22Rv1 (cell line): ENCODE measurements at regions not wholly inside any gene's neighbourhood (a gene's known extent, or its start where the extent isn't known, plus 50 kb on each side); places are given as distances from the start of the nearest gene placed in this dataset.
"Not testable (repeated sequence)": the region's sequence is repeated elsewhere in the genome, so short reads cannot be mapped to it uniquely, and the experiment has no call there.

Experiments used
- H3K27ac ChIP-seq: fragments of 450-650 bp; 2 replicates; pipeline ENCODE4 v1.5.1; 2017

DNA sequence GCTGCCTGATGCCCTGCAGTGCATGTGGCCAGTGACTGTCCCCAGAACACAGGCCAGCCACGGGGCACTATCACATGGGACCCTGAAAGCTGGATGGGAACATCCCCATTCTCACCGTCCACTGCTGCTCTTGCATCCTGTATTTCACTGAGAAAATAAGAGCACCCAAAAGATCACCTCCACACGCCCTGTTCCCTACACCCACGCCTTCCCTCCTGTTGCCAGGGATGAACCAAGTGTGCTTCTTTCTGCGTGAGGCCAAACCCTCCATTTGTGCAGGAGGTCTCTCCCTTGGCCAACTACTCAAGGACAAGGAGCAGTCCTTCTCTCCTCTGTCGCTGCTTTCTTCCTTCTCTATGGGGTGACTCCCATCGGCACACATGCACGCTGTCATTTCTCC lies 118.3 kb downstream of the LRRC37A3 start:
- not testable (repeated sequence) for H3K27ac ChIP-seq

DNA sequence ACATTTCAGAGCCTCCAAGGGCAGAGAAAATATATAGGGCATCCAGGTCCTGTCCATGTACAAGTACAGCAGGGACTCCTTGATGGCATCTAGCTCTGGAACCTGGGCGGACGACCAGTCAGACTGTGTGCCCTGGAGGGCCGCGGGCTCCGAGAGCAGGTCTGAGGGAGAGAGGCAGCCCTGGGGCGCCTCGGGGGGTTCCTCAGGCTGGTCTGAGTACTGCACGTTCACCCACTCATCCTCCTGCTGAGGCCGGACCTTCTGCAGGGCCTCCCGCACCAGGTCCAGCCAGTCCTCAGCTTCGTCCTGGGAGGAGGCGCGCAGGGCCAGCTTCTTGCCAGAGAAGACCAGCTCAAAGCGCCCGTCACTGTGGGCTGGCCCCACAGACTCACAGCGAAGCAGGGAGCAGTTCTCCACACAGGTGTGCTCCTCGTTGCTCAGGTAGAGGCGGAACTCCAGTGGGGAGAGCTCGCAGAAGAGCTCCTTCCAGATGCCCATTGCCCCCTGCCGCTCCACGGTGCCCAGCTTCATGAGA lies 118.8 kb downstream of the LRRC37A3 start:
- H3K27ac ChIP-seq, result not testable (repeated sequence)

DNA sequence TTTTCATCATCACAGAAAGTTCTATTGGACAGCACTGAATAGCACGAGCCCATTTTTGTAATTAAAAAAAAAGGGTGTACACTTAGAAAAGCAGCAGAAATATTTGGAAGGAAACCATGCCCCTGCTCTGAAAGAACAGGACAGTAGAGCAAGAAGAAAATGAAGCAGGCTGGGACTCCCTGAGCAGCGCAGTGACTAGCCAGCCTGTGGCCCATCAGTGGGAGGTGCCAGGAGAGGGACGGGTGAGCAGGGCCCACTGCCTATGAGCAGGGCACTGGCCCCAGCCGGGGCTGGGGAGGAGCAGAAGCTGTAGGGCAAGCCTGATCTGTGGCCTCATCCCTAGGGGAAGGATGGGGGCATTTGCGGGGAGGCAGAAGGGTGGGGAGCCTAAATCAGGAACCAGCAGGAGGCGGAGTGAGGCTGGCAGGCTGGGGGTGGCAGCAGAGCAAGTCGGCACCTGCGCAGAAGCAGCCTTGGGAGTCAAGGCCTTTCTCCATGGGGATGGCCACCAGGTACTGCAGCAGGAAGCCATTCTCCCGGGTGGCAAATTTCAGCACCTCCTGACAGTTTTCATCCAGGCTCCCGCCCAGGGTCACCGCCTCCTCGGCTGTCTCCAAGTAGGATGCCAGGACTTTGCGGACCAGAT lies 119.6 kb downstream of the LRRC37A3 start:
- H3K27ac ChIP-seq, result not testable (repeated sequence)

DNA sequence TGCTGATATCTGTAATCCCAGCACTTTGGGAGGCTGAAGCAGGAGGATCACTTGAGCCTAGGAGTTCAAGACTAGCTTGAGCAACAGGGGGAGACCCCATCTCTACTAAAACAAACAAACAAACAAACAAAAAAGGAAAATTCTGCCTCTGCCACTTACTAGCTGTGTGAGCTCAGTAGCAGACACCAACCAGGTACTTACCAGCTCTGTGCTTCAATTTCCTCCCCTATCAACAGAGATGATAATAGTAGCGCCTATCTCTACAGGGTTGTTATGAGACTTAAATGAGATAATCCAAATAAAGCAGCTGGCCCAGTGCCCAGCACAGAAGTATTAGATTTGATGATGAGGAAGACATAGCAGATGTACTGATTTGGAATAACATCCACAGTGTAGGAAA lies 120.3 kb downstream of the LRRC37A3 start:
- H3K27ac ChIP-seq, result not testable (repeated sequence)

DNA sequence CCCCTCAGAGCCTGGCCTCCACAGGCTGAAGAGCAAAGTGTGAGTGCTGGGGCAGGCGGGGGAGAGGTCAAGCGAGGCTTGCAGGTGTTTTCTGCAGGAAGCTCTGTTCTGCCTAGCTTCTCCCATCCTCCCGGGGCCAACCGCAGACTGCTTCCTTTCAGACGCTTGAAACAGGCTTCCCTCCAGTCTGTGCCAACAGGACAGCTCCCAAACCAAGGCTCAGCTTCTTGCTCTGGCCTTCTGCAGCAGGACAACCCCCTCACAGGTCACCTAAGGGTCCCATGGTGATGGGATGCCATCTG lies 120.8 kb downstream of the LRRC37A3 start:
- H3K27ac ChIP-seq, result not testable (repeated sequence)

DNA sequence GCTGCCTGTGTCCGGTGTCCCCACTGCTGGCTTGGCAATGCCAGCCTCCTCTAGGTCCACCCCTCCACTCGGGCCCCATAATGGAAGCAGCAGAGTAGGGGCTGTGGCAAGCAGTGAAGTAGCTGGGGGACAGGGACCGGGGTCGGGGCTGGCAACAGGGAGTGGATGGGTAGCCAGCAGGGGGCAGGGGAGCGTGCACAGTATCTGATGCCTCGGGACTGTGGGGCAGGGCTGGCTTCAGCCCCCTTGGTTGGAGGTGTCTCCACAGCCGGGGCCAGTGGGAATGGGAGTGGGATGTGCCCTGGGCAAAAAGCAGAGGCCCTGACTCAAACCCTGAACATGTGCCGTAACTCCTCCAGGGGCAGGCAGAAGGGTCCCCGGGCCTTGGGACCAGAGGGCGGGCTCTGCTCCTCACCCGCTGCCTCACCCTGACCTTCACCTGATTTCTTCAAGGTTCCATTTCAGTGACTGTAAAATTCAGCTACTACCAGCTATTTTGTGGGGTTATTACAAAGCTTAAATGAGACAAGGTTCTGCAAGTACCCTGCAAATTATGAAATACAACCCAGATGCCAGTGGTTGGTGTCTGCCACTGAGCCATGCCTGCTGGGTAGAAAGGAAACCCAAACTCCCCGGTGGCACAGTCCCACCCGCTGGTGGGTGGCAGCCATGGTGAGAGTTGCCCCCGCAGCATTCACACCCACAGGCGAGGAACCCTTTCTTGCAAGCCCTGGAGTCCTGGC lies 121.4 kb downstream of the LRRC37A3 start:
- not testable (repeated sequence) for H3K27ac ChIP-seq

DNA sequence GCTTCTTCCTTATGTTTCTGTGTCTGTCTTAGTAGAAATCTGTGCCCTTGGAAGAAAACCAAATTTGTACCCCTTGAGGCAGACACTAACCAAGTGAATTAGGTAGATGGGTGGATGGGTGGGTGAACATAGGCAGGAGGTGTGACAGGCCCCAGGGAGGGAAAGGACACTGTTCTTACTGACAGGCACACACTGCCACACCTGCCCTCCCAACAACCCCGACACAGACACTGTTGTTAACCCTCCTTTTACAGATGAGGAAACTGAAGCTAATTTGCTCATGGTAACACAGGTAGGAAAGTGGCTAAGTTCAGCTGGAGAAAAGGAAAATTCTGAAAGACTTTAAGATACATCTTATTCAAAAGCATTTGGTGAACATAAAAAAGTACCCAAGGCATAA lies 123.9 kb downstream of the LRRC37A3 start:
- not testable (repeated sequence) for H3K27ac ChIP-seq

DNA sequence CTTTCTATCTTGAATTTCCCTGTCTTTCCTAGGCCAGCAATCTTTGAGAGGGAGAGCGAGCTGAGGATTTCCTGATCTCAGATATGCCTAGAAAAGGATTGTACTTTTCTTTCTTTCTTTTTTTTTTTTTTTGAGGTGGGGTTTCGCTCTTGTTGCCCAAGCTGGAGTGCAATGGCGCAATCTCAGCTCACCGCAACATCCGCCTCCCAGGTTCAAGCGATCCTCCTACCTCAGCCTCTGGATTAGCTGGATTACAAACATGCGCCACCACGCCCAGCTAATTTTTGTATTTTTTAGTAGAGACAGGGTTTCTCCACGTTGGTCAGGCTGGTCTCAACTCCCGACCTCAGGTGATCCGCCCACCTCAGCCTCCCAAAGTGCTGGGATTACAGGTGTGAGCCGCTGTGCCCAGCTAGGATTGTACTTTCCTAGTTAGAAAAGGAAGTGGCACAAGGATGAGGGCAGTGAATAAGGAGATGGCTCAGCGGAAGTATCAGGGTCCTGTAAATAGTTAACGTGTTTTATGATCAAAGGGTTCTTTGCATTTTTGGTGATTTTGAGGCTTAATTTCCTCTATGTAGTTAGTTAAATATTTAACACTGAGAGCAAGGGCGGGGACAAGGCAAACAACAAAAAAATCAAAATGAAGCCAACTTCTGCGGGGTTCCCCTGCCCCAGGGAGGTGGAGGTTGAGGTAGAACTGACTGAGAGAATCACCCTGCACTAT lies 124.6 kb downstream of the LRRC37A3 start:
- not testable (repeated sequence) for H3K27ac ChIP-seq

DNA sequence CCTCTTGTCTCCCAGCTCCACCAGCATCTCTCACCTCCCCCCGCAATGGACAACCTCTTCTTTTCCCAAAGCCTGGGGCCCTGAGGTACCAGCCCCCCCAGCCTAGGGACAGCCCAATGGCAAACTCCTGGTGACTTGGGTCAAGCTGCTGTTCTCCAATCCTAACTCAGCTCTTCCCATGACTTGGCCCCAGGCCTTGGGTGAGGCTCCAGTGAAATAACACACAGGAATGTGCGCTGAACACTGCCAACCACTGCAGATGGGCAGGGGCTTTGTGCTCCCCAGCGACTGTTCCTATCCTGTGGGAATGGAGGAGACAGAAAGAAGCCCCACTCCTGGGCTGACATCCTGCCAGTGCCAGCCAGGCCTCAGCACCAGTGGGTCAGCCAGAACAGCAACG lies 125.2 kb downstream of the LRRC37A3 start:
- H3K27ac ChIP-seq, result not testable (repeated sequence)

DNA sequence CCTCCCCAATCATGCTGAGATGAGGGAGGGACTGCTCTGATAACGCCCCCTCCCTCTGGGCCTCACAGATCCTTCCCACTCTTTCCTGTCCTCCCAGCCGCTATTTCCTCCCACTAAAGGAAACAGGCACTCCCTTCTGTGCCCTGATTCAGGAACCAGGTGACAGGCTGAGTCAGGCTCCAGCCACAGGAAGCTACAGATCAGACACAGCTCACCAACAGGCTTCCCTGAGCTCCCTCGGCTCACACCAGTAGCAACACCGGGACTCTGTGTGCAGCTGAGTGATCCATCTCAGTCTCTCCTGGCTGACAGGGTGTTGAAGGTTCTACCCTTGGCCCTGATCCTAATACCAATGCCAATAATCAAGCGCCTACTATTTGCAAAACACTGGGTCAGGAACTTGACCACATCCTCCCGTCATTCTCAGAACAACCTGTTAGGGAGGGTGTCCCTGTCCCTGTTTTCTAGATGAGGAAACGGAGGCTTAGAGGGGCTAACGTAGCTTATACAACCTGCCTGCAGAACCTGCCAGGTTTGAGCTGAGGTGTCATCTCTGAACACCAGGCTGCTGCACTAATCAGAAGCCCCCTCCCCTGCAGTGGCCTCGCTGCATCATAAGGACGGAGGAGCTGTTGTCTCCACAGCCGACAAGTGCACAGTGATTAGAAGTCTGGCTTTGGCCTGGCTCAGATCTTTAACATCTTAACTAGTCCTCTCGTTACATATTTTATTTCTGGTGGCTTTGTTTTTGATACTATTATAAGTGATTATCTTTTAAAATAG lies 126.3 kb downstream of the LRRC37A3 start:
- H3K27ac ChIP-seq, result not testable (repeated sequence)

DNA sequence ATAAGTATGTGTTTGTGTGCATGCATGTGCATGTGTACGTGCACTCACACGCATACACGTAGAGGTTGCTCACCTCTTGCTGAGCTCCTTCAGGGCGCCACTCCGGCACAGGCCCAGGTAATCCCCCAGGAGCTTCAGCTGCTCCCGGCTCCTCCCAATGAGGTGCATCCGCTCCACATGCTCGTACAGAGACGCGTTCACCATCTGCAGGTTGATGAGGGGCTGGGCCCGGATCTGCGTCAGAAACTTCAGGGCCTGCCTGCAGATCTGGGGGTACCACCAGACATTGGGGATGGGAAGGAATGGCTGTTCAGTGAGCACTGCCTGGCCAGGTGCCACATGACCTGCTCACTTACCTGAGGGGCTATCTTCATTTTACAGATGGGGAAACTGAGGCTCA lies 127.0 kb downstream of the LRRC37A3 start:
- not testable (repeated sequence) for H3K27ac ChIP-seq

DNA sequence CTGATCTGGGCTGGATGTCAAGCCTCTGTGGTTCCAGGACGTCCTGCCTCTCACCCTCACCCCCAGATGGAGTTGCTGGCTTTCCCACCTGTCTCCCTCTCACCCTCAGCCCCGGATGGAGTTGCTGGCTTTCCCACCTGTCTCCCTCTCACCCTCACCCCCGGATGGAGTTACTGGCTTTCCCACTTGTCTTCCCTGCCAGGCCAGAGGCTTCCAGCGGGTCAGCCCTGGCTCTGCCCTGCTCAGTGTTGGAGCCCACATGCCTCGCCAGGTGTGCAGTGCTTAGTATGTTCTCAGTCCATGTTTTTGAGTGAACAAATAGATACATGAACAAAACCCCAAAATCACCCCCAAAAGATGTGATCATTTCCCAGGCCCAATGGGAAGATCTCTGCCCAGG lies 127.6 kb downstream of the LRRC37A3 start:
- H3K27ac ChIP-seq, result not testable (repeated sequence)

DNA sequence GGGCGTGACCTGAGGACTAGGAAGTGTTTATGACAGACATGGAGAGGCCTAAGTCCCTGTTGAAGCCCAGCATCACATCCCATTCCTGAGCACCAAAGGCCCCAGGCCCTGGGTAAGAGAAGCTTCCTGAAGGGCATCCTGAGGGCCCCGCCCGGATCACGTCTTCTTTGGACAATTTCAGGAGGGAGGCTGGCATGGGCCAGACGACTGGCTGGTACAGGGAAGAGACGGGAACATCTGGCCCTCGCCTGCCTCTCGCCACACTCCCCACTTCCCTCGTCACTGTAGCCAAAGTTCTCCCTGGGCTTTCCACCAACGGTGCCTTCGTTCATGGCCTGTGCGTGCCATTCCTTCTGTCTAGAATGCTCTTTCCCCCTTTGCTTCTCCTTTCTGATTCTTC lies 128.1 kb downstream of the LRRC37A3 start:
- H3K27ac ChIP-seq, result not testable (repeated sequence)

DNA sequence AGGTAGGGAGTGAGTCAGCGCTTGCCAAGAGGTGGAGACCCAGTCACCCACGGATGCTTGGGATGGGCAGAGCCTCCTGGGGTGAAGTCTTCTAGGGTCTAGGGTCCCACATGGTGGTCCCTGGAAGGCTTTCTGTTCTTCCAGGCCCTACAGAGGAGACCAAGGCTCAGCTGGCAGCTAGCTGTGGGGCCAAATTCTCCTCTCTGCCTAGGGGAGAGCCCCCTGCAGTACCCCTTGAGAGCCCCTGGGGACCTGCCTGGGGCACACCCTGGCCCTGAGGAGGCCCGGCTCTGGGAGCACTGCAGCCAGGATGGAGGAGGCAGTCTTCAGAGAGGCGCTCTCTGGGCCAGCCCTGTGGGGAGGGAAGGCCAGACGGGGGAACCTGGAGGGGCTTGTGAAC lies 128.6 kb upstream of the SMURF2 start:
- not testable (repeated sequence) for H3K27ac ChIP-seq

DNA sequence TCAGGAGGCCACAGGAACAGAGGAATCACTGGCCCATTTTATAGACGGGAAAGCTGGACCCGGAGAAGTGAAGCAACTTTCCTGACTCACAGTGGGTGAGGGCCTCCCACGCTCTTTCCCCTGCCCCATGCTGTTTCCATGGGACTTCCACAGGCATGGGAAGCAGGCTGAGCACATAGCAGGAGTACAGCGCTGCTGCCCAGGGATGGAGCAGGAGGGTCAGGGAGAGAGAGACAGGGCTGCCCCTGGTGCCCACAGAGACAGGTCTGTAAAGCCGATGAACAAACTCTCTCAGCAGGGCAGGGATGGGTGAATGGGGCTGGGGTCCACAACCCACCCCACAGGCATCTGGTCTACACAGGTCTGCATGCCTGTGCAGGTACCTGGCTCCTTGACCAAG lies 128.1 kb upstream of the SMURF2 start:
- not testable (repeated sequence) for H3K27ac ChIP-seq

DNA sequence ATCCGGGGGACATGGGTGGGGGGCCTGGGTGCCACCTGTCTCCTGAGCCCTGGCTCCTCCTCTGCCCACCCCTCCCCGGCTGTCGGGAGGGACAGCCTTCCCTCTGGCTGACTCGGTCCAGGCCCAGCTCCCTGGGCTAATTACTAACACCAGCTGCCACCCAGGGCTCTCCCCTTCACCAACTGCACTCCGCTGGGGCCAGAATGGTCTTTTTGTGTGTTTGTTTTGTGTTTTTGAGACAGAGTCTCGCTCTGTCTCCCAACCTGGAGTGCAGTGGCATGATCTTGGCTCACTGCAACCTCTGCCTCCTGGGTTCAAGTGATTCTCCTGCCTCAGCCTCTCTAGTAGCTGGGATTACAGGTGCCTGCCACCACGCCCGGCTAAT lies 126.9 kb upstream of the SMURF2 start:
- not testable (repeated sequence) for H3K27ac ChIP-seq
